Lower lobe of right lung (tissue), 2 donors: ENCODE measurements at regions not wholly inside any gene's neighbourhood (a gene's known extent, or its start where the extent isn't known, plus 50 kb on each side); places are given as distances from the start of the nearest gene placed in this dataset.

Source experiments
- ATAC-seq, 2 donors: fragments of 200-7000 bp; cut with Tn5 transposase; one replicate each; pipeline ENCODE4 v1.9.1; 2020 to 2022; ENCODE audit warnings: mild to moderate bottlenecking in 2 of 2, moderate library complexity in 2 of 2
- DNase-seq: peaks from one replicate; pipeline ENCODE4 v3.0.0-alpha.2; 2020
- H3K27ac ChIP-seq: fragments of 200-600 bp; one replicate; pipeline ENCODE4 v1.8.0; 2022
- H3K27me3 ChIP-seq: fragments of 200-600 bp; one replicate; pipeline ENCODE4 v1.8.0; 2022; ENCODE audit warnings: low read depth
- H3K36me3 ChIP-seq: fragments of 200-600 bp; one replicate; pipeline ENCODE4 v1.8.0; 2022; ENCODE audit warnings: mild to moderate bottlenecking
- H3K4me1 ChIP-seq: fragments of 200-600 bp; one replicate; pipeline ENCODE4 v1.8.0; 2022
- H3K4me3 ChIP-seq: fragments of 200-600 bp; one replicate; pipeline ENCODE4 v1.8.0; 2022; ENCODE audit warnings: mild to moderate bottlenecking
- H3K9me3 ChIP-seq: fragments of 200-600 bp; one replicate; pipeline ENCODE4 v1.8.0; 2022
- CTCF ChIP-seq: fragments of 200-600 bp; IDR thresholded peaks from one replicate; pipeline ENCODE4 v1.8.0; 2022; ENCODE audit warnings: antibody characterized with exemption, mild to moderate bottlenecking
- intact Hi-C: fragments of 100-400 bp; cut with DNase I; formaldehyde crosslinking; loops from one replicate; pipeline ENCODE4 v1.11.0; 2022
- donor health status: DM: no; HTN: yes; CAD: no; lungs with severe emphysema.

DNA sequence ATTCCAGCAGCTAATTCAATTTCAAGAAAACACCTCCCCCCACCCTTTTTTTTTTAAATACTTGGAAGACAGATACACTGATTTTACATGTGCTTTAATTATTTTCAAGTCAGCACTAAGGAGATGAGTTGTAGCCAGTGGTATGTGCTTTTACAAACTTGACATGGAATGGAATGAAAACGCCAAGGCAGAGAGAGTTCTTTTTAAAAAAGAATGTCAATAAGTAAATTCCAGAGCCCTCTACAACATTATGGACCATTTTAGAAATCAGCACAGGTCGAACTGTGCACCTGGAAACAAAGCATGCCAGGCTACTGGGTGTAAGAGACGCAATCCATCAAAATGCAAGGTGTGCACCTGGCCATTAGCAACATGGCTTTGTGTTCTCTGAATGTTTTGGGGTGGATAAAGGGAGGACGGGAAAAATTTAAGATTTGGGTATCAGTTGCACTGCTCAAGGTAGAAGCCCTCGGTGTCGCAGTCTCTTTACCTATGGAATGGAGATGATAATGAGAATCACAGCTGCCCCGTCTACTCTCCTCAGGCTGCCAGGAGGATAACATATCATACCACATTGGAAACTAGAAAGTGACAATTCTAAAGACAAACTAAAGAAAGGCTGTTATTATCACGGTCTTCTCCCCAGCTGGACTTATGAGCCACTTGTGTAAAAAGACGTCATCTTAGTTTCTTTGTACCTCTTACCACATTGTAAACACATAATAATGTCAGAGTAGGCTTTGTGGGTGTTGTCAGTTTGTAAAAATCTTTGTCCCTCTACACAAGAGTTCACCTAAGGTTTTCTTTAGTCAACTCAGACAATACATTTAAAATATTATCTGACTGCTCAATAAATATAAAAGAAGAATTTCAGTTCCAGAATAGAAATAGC is 107.4 kb upstream of the PRICKLE2 start:
- Histone ChIP-seq H3K27ac (no peak overlapping the region), H3K4me1 (no peaks in the 10 kb centered on the region), H3K27me3 (no peaks in the 10 kb centered on the region), H3K9me3 (no peaks in the 10 kb centered on the region), H3K36me3 (no peaks in the 10 kb centered on the region), H3K4me3 (no peak overlapping the region)
- no peak for DNase-seq
- intact Hi-C loops = no loop called here
- TF ChIP-seq CTCF = no peak
- peak; percentile 61 to 89 for ATAC-seq

- TF ChIP-seq CTCF = no peak
- H3K4me1 ChIP-seq = no peaks in the 10 kb centered on the region
- no peak for ATAC-seq
- no peak overlapping the region for H3K27ac ChIP-seq
- H3K9me3 ChIP-seq = no peaks in the 10 kb centered on the region
- H3K27me3 ChIP-seq = no peaks in the 10 kb centered on the region
- H3K4me3 ChIP-seq = no peak overlapping the region
- H3K36me3 ChIP-seq = no peaks in the 10 kb centered on the region
- no peak for DNase-seq
- intact Hi-C loops = no loop called here
Measured at GRCh38 chr3:64331605-64332004, 106.3 kb upstream of the PRICKLE2 start.

DNA sequence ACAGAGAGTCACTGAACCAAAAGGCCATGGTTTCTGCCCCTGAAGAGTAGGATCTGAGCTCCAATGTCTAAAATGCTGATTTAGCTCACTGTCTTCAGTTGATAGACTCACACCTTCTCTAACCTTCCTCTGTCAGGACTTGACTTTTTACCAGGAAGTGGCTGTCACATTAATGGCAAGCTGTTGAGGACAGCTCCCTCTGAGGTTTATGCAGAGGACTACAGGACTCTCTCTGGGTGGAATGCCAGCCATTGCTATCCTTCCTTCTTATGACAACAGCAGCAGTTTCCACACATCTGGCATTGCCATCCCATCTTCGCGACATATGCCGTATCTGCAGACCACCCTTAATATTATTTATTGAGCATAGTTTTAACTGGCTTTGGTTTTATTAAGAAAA is 103.8 kb upstream of the PRICKLE2 start:
- no peak for TF ChIP-seq CTCF
- no peak overlapping the region for H3K27ac ChIP-seq
- intact Hi-C loops = no loop called here

GRCh38 chr3:64327100-64327804 is 102.0 kb upstream of the PRICKLE2 start:
- Histone ChIP-seq H3K27me3 (no peaks in the 10 kb centered on the region), H3K36me3 (no peaks in the 10 kb centered on the region), H3K9me3 (no peaks in the 10 kb centered on the region), H3K4me1 (no peaks in the 10 kb centered on the region), H3K27ac (peak overlapping the region; percentile 81), H3K4me3 (no peak overlapping the region)
- no peak for TF ChIP-seq CTCF
- DNase-seq (no peak), ATAC-seq (peak; percentile 66 to 87)
- intact Hi-C loops = no loop called here

More for the DNA sequence above, 103.8 kb upstream of the PRICKLE2 start:
- Histone ChIP-seq H3K4me1 (no peaks in the 10 kb centered on the region), H3K36me3 (no peaks in the 10 kb centered on the region), H3K4me3 (no peak overlapping the region), H3K9me3 (no peaks in the 10 kb centered on the region), H3K27me3 (no peaks in the 10 kb centered on the region)
- ATAC-seq (no peak), DNase-seq (no peak)

- no peaks in the 10 kb centered on the region for H3K27me3 ChIP-seq
- intact Hi-C loops = no loop called here
- H3K36me3 ChIP-seq = no peaks in the 10 kb centered on the region
- no peak overlapping the region for H3K27ac ChIP-seq
- H3K4me3 ChIP-seq = no peak overlapping the region
- ATAC-seq (peak; percentile 50 to 66), DNase-seq (no peak)
- no peak for TF ChIP-seq CTCF
- no peaks in the 10 kb centered on the region for H3K9me3 ChIP-seq
- peaks cover 4% of the 10 kb centered on the region for H3K4me1 ChIP-seq
Measured at GRCh38 chr3:64321747-64322146, 96.5 kb upstream of the PRICKLE2 start.
